SK-N-SH (cell line): ENCODE measurements at regions not wholly inside any gene's neighbourhood (a gene's known extent, or its start where the extent isn't known, plus 50 kb on each side); places are given as distances from the start of the nearest gene placed in this dataset.

Source experiments
- CTCF ChIA-PET: fragments of 300-600, 350-600 bp; formaldehyde crosslinking; extraction: SDS; loops from one replicate; lab custom pipeline; 2021; lab: Yijun Ruan, JAX
- POLR2A ChIA-PET: fragments of 350-600 bp; sonication (Branson Sonifier 250); formaldehyde crosslinking; extraction: SDS; loops from one replicate; lab custom pipeline; 2020; ENCODE audit warnings: antibody characterized with exemption, inconsistent platforms; lab: Yijun Ruan, JAX
- DNase-seq: peaks from one replicate; pipeline ENCODE4 v3.0.0; 2012
- H2AFZ ChIP-seq: fragments of 200-600 bp; sonication (generic); 2 replicates; pipeline ENCODE4 v1.8.1; 2016; ENCODE audit warnings: antibody characterized with exemption, mild to moderate bottlenecking, low read depth
- H3F3A ChIP-seq: fragments of 200-600 bp; sonication (generic); replicated peaks from 2 replicates; pipeline ENCODE3; 2016; ENCODE audit warnings: antibody characterized with exemption, mild to moderate bottlenecking; ENCODE audit not compliant: insufficient read depth
- H3K27ac ChIP-seq, 2 experiments: fragments of 200-500 bp in 1 of 2; fragments of 200-600 bp in 1 of 2; sonication (Bioruptor generic) in 1 of 2; sonication (generic), shearing (Covaris generic) in 1 of 2; 2 replicates each; pipeline versions ENCODE4 v1.5.1 to v1.6.1; 2014 to 2016; ENCODE audit warnings: low read depth in 2 of 2, inconsistent platforms in 1 of 2, low read length in 1 of 2, mild to moderate bottlenecking in 1 of 2, mixed read lengths in 1 of 2
- H3K27me3 ChIP-seq: fragments of 200-600 bp; sonication (generic), shearing (Covaris generic); 2 replicates; pipeline ENCODE4 v1.6.1; 2016; ENCODE audit warnings: mixed run types; ENCODE audit not compliant: insufficient read depth
- H3K36me3 ChIP-seq, 2 experiments: fragments of 200-500 bp in 1 of 2; fragments of 200-600 bp in 1 of 2; sonication (Bioruptor generic) in 1 of 2; sonication (generic) in 1 of 2; replicated peaks in 1 of 2; 2 replicates each; pipeline versions ENCODE3 to v1.5.1; 2014 to 2016; ENCODE audit warnings: low read length in 1 of 2, mild to moderate bottlenecking in 1 of 2; ENCODE audit not compliant: insufficient read depth in 2 of 2, control insufficient read depth in 1 of 2
- H3K4me1 ChIP-seq, 2 experiments: fragments of 200-500 bp in 1 of 2; fragments of 200-600 bp in 1 of 2; sonication (Bioruptor generic) in 1 of 2; sonication (generic), shearing (Covaris generic) in 1 of 2; 2 replicates each; pipeline versions ENCODE4 v1.5.1 to v1.6.1; 2014 to 2016; ENCODE audit warnings: low read depth in 1 of 2, low read length in 1 of 2, mixed run types in 1 of 2; ENCODE audit not compliant: insufficient read depth in 2 of 2, control insufficient read depth in 1 of 2
- H3K4me2 ChIP-seq: fragments of 200-600 bp; sonication (generic), shearing (Covaris generic); 2 replicates; pipeline ENCODE4 v1.6.1; 2017; ENCODE audit warnings: mixed run types
- H3K4me3 ChIP-seq, 2 experiments: fragments of 200-500 bp in 1 of 2; fragments of 200-600 bp in 1 of 2; sonication (Bioruptor generic) in 1 of 2; sonication (generic), shearing (Covaris generic) in 1 of 2; 2 replicates each; pipeline versions ENCODE4 v1.5.1 to v1.8.1; 2014 to 2016; ENCODE audit warnings: low read depth in 2 of 2, inconsistent platforms in 1 of 2, low read length in 1 of 2, mild to moderate bottlenecking in 1 of 2, mixed read lengths in 1 of 2, moderate library complexity in 1 of 2
- H3K79me2 ChIP-seq: fragments of 200-600 bp; sonication (generic); 2 replicates; pipeline ENCODE4 v1.8.1; 2017; ENCODE audit warnings: mild to moderate bottlenecking; ENCODE audit not compliant: insufficient read depth
- H3K9ac ChIP-seq: fragments of 200-600 bp; sonication (generic); 2 replicates; pipeline ENCODE4 v1.6.1; 2017; ENCODE audit warnings: mixed run types
- H3K9me2 ChIP-seq: fragments of 200-600 bp; sonication (generic); 2 replicates; pipeline ENCODE4 v1.6.1; 2017; ENCODE audit warnings: mixed run types
- H3K9me3 ChIP-seq: fragments of 200-600 bp; sonication (generic); 2 replicates; pipeline ENCODE4 v1.6.1; 2017; ENCODE audit warnings: mixed run types, mild to moderate bottlenecking, moderate library complexity
- H4K20me1 ChIP-seq: fragments of 200-600 bp; sonication (generic); 2 replicates; pipeline ENCODE4 v1.6.1; 2017; ENCODE audit warnings: mild to moderate bottlenecking, mixed run types; ENCODE audit not compliant: insufficient read depth
- CHD2 ChIP-seq: fragments of 150-350 bp; IDR thresholded peaks from 2 replicates; pipeline ENCODE4 v1.6.1; 2018; ENCODE audit warnings: low read length; ENCODE audit not compliant: partially characterized antibody
- ELF1 ChIP-seq: IDR thresholded peaks from 2 replicates; pipeline ENCODE4 v1.4.0; 2012
- EZH2phosphoT487 ChIP-seq: fragments of 200-600 bp; sonication (generic); IDR thresholded peaks from 2 replicates; pipeline ENCODE4 v1.6.1; 2017; ENCODE audit warnings: low read depth, mixed run types, mild to moderate bottlenecking, antibody characterized with exemption, moderate library complexity, borderline replicate concordance
- FOXM1 ChIP-seq: IDR thresholded peaks from 2 replicates; pipeline ENCODE4 v1.4.0; 2012; ENCODE audit warnings: low read depth, mild to moderate bottlenecking
- GABPA ChIP-seq: IDR thresholded peaks from 2 replicates; pipeline ENCODE4 v1.4.0; 2012; ENCODE audit warnings: low read depth, mild to moderate bottlenecking
- MAX ChIP-seq: IDR thresholded peaks from 2 replicates; pipeline ENCODE4 v1.4.0; 2012; ENCODE audit warnings: low read depth
- MEF2A ChIP-seq: IDR thresholded peaks from 2 replicates; pipeline ENCODE4 v1.4.0; 2012; ENCODE audit warnings: low read depth, borderline replicate concordance
- MXI1 ChIP-seq: IDR thresholded peaks from 2 replicates; pipeline ENCODE4 v1.6.1; 2012; ENCODE audit warnings: mild to moderate bottlenecking, low read depth, low read length, improper control_type of control experiment
- NFIC ChIP-seq: IDR thresholded peaks from 2 replicates; pipeline ENCODE4 v1.4.0; 2012; ENCODE audit warnings: borderline replicate concordance
- PBX3 ChIP-seq: IDR thresholded peaks from 2 replicates; pipeline ENCODE4; 2012
- POLR2AphosphoS5 ChIP-seq: IDR thresholded peaks from 2 replicates; pipeline ENCODE4 v1.6.1; 2012; ENCODE audit warnings: low read depth, low read length
- REST ChIP-seq: IDR thresholded peaks from 2 replicates; pipeline ENCODE4 v1.6.1; 2012; ENCODE audit warnings: mild to moderate bottlenecking, low read depth, low read length, moderate library complexity
- RFX5 ChIP-seq: IDR thresholded peaks from 2 replicates; pipeline ENCODE4 v1.6.1; 2012; ENCODE audit warnings: mild to moderate bottlenecking, improper control_type of control experiment, low read length
- RXRA ChIP-seq: IDR thresholded peaks from 2 replicates; pipeline ENCODE4 v1.4.0; 2012; ENCODE audit warnings: low read depth, mild to moderate bottlenecking, borderline replicate concordance
- SIN3A ChIP-seq: IDR thresholded peaks from 2 replicates; pipeline ENCODE4 v1.6.1; 2012; ENCODE audit warnings: low read depth, mild to moderate bottlenecking, low read length, moderate library complexity, borderline replicate concordance
- SMC3 ChIP-seq: IDR thresholded peaks from 2 replicates; pipeline ENCODE4 v1.6.1; 2012; ENCODE audit warnings: low read depth, low read length, improper control_type of control experiment
- TAF1 ChIP-seq: IDR thresholded peaks from 2 replicates; pipeline ENCODE4 v1.6.1; 2012; ENCODE audit warnings: low read depth, mild to moderate bottlenecking, low read length, moderate library complexity, borderline replicate concordance
- TEAD4 ChIP-seq: IDR thresholded peaks from 2 replicates; pipeline ENCODE4 v1.4.0; 2012; ENCODE audit warnings: mild to moderate bottlenecking, borderline replicate concordance; ENCODE audit not compliant: insufficient read depth
- USF2 ChIP-seq: fragments of 150-350 bp; IDR thresholded peaks from 2 replicates; pipeline ENCODE4 v1.6.1; 2017; ENCODE audit warnings: antibody characterized with exemption, low read length, low read depth, borderline replicate concordance
- WGBS: methylation state at CpG from one replicate; pipeline ENCODE4 v1.1.6; 2017; ENCODE audit warnings: low lambda C conversion rate; 5-methylcytosine and 5-hydroxymethylcytosine counted together
- TF ChIP-seq, protein P1 (sequence below): IDR thresholded peaks from 2 replicates; pipeline ENCODE4 v1.4.0; 2012; ENCODE audit warnings: low read depth, borderline replicate concordance

- no peak for TF ChIP-seq TAF1
Measured at GRCh38 chr22:47318041-47318737, 555.7 kb downstream of the TBC1D22A start (continued).

DNA sequence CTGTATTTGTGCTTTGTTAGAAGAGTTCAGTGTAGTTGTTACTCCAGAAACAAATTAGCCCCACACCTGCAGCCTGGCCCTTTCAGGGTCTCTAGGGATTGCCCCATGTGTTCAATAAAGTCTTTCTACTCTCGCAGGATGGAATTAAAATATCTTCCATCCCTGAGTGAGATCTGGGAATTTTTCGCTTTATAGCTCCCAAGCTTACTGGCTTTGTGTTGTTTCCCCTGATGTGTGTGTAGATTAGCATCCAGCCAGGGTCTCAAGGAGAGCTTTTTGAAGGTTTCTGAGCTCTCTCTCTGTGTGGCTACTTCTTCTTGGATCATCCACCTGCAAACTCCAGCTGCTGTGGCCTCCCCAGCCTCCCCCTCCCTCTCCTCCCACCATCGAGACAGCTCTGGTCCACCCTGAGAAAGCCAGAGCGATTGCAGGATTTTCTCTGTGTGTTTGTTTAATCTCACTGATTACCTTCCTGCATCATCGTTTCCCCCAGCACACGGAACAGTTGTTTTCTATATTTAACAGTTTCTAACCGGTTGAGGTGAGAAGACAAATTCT lies 553.5 kb downstream of the TBC1D22A start:
- Histone ChIP-seq H3K9me2 (0 out of 2 replicates have a peak, but pooled peaks cover 2% of the 10 kb centered on the region), H3K27ac (no peak overlapping the region), H3K4me2 (no peak overlapping the region), H3K9ac (no peak overlapping the region), H3K4me1 (no peaks in the 10 kb centered on the region), H2AFZ (no peak overlapping the region), H3K36me3 (no peaks in the 10 kb centered on the region), H3K9me3 (peaks cover 11% of the 10 kb centered on the region), H4K20me1 (no peaks in the 10 kb centered on the region), H3K27me3 (no peaks in the 10 kb centered on the region), H3K79me2 (no peaks in the 10 kb centered on the region), H3F3A (no peaks in the 10 kb centered on the region), H3K4me3 (no peak overlapping the region)
- DNase-seq, result no peak
- CTCF ChIA-PET, result no interaction called here
- 25% methylated on average over 7 of the region's 7 CpGs for WGBS
- TF ChIP-seq POLR2AphosphoS5 (no peak), MEF2A (no peak), ELF1 (no peak), SMC3 (no peak), GABPA (no peak), RXRA (no peak), REST (no peak), PBX3 (no peak), MXI1 (no peak), EZH2phosphoT487 (no peak), CHD2 (no peak), TEAD4 (no peak), SIN3A (no peak), MAX (no peak), RFX5 (no peak), NFIC (no peak), USF2 (no peak), FOXM1 (no peak)
- TF ChIP-seq, protein P1, sequence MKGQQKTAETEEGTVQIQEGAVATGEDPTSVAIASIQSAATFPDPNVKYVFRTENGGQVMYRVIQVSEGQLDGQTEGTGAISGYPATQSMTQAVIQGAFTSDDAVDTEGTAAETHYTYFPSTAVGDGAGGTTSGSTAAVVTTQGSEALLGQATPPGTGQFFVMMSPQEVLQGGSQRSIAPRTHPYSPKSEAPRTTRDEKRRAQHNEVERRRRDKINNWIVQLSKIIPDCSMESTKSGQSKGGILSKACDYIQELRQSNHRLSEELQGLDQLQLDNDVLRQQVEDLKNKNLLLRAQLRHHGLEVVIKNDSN, result no peak
- POLR2A ChIA-PET, result no interaction called here
